Calu3 (cell line): ENCODE measurements at regions not wholly inside any gene's neighbourhood (a gene's known extent, or its start where the extent isn't known, plus 50 kb on each side); places are given as distances from the start of the nearest gene placed in this dataset.

Source experiments
- BruUV-seq: library from RNA; stranded (reverse); fragments of 400-500 nt; replicated peaks from 2 replicates; lab custom pipeline; 2021; lab: Mats Ljungman, UMichigan
- CTCF ChIA-PET: fragments of 300-600 bp; sonication (Branson Sonifier 250); formaldehyde crosslinking; loops from one replicate; lab custom pipeline; 2022; ENCODE audit warnings: antibody characterized with exemption; lab: Charles Lee
- DNase-seq: peaks from one replicate; pipeline ENCODE4 v3.0.0; 2022
- H3K27ac Mint-ChIP-seq: one replicate; pipeline ENCODE4 v1.8.0; 2022; ENCODE audit warnings: mixed read lengths; ENCODE audit not compliant: unreplicated experiment
- H3K27me3 Mint-ChIP-seq: one replicate; pipeline ENCODE4 v1.8.0; 2022; ENCODE audit warnings: mixed read lengths; ENCODE audit not compliant: unreplicated experiment
- H3K36me3 Mint-ChIP-seq: one replicate; pipeline ENCODE4 v1.8.0; 2022; ENCODE audit warnings: mild to moderate bottlenecking, moderate library complexity, mixed read lengths; ENCODE audit not compliant: insufficient read depth, unreplicated experiment
- H3K4me1 Mint-ChIP-seq: one replicate; pipeline ENCODE4 v1.8.0; 2022; ENCODE audit warnings: mild to moderate bottlenecking, low read depth, mixed read lengths; ENCODE audit not compliant: unreplicated experiment
- H3K4me3 Mint-ChIP-seq: one replicate; pipeline ENCODE4 v1.8.0; 2022; ENCODE audit warnings: mild to moderate bottlenecking, low read depth, moderate library complexity, mixed read lengths; ENCODE audit not compliant: unreplicated experiment
- H3K9me3 Mint-ChIP-seq: one replicate; pipeline ENCODE4 v1.8.0; 2022; ENCODE audit warnings: low read depth, mixed read lengths; ENCODE audit not compliant: unreplicated experiment
- intact Hi-C: fragments of 100-400 bp; cut with micrococcal nuclease; formaldehyde crosslinking; loops from one replicate; pipeline ENCODE4 v1.10.0; 2022; ENCODE audit not compliant: unreplicated experiment
- TF ChIP-seq, protein P1 (sequence below): fragments of 200-600 bp; IDR thresholded peaks from one replicate; pipeline ENCODE4 v1.8.0; 2022; ENCODE audit warnings: antibody characterized with exemption; ENCODE audit not compliant: unreplicated experiment

- no peaks in the 10 kb centered on the region for H3K9me3 Mint-ChIP-seq
- no peaks in the 10 kb centered on the region for H3K36me3 Mint-ChIP-seq
- BruUV-seq = no TSS peak
- TF ChIP-seq, protein P1, sequence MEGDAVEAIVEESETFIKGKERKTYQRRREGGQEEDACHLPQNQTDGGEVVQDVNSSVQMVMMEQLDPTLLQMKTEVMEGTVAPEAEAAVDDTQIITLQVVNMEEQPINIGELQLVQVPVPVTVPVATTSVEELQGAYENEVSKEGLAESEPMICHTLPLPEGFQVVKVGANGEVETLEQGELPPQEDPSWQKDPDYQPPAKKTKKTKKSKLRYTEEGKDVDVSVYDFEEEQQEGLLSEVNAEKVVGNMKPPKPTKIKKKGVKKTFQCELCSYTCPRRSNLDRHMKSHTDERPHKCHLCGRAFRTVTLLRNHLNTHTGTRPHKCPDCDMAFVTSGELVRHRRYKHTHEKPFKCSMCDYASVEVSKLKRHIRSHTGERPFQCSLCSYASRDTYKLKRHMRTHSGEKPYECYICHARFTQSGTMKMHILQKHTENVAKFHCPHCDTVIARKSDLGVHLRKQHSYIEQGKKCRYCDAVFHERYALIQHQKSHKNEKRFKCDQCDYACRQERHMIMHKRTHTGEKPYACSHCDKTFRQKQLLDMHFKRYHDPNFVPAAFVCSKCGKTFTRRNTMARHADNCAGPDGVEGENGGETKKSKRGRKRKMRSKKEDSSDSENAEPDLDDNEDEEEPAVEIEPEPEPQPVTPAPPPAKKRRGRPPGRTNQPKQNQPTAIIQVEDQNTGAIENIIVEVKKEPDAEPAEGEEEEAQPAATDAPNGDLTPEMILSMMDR = no peak
- CTCF ChIA-PET = no interaction called here
- intact Hi-C loops = loop anchor here (10.0 kb wide), 2 partner anchors 178 to 388 kb away; partner anchors contain the start of gene CITED2
- H3K27me3 Mint-ChIP-seq = no peaks in the 10 kb centered on the region
- H3K4me1 Mint-ChIP-seq = peaks cover 24% of the 10 kb centered on the region
- no peak for DNase-seq
- no peak overlapping the region for H3K27ac Mint-ChIP-seq
- no peak overlapping the region for H3K4me3 Mint-ChIP-seq
Observed at GRCh38 chr6:139762587-139763031, 388.2 kb upstream of the CITED2 start.

GRCh38 chr6:139760128-139760527 lies 385.7 kb upstream of the CITED2 start:
- TF ChIP-seq, protein P1 = no peak
- Mint-ChIP-seq H3K4me1 (peaks cover 12% of the 10 kb centered on the region), H3K9me3 (no peaks in the 10 kb centered on the region), H3K4me3 (no peak overlapping the region), H3K27me3 (no peaks in the 10 kb centered on the region), H3K27ac (no peak overlapping the region), H3K36me3 (no peaks in the 10 kb centered on the region)
- no TSS peak for BruUV-seq
- CTCF ChIA-PET = no interaction called here
- no peak for DNase-seq
- intact Hi-C loops = loop anchor here (10.0 kb wide), 2 partner anchors 175 to 385 kb away; partner anchors contain the start of gene CITED2

- CTCF ChIA-PET = no interaction called here
- H3K27ac Mint-ChIP-seq = no peak overlapping the region
- H3K36me3 Mint-ChIP-seq = no peaks in the 10 kb centered on the region
- intact Hi-C loops = no loop called here
- TF ChIP-seq, protein P1 = no peak
- BruUV-seq = no TSS peak
- no peak for DNase-seq
- H3K4me1 Mint-ChIP-seq = peaks cover 13% of the 10 kb centered on the region
- no peaks in the 10 kb centered on the region for H3K9me3 Mint-ChIP-seq
- H3K27me3 Mint-ChIP-seq = no peaks in the 10 kb centered on the region
- H3K4me3 Mint-ChIP-seq = no peak overlapping the region
Observed at GRCh38 chr6:139759086-139759485, 384.6 kb upstream of the CITED2 start.

GRCh38 chr6:139758209-139758611 lies 383.8 kb upstream of the CITED2 start:
- intact Hi-C loops = no loop called here
- DNase-seq = no peak
- Mint-ChIP-seq H3K36me3 (no peaks in the 10 kb centered on the region), H3K27ac (no peak overlapping the region), H3K4me1 (peaks cover 10% of the 10 kb centered on the region), H3K27me3 (no peaks in the 10 kb centered on the region), H3K4me3 (no peak overlapping the region), H3K9me3 (no peaks in the 10 kb centered on the region)
- BruUV-seq = no TSS peak
- CTCF ChIA-PET = no interaction called here
- TF ChIP-seq, protein P1 = no peak
